ENCODE measurements at regions not wholly inside any gene's neighbourhood (a gene's known extent, or its start where the extent isn't known, plus 50 kb on each side); places are given as distances from the start of the nearest gene placed in this dataset.

- DNase-seq (ENCODE audit: low spot score) = no peak
These were observed 132.6 kb upstream of the ARHGAP5 start for GRCh38 chr14:31944256-31945073.

- DNase-seq (ENCODE audit: low spot score) = no peak
These were observed 132.0 kb upstream of the ARHGAP5 start for GRCh38 chr14:31945074-31945613.

GRCh38 chr14:31945701-31946100, 131.4 kb upstream of the ARHGAP5 start:
- no peak for DNase-seq (ENCODE audit: low spot score)

- DNase-seq (ENCODE audit: low spot score) = no peak
These were observed 130.0 kb upstream of the ARHGAP5 start for GRCh38 chr14:31947076-31947475.

- no peak for DNase-seq (ENCODE audit: low spot score)
These were observed 129.2 kb upstream of the ARHGAP5 start for GRCh38 chr14:31947680-31948595.

GRCh38 chr14:31949709-31950108, 127.4 kb upstream of the ARHGAP5 start:
- DNase-seq (ENCODE audit: low spot score) = no peak

GRCh38 chr14:31950331-31950730, 126.8 kb upstream of the ARHGAP5 start:
- no peak for DNase-seq (ENCODE audit: low spot score)

- peak; percentile 71 for DNase-seq (ENCODE audit: low spot score)
These were observed 126.1 kb upstream of the ARHGAP5 start for GRCh38 chr14:31950764-31951637.

- no peak for DNase-seq (ENCODE audit: low spot score)
These were observed 125.5 kb upstream of the ARHGAP5 start for GRCh38 chr14:31951638-31951964.

GRCh38 chr14:31952573-31952972, 124.5 kb upstream of the ARHGAP5 start:
- no peak for DNase-seq (ENCODE audit: low spot score)

GRCh38 chr14:31953210-31953609, 123.9 kb upstream of the ARHGAP5 start:
- no peak for DNase-seq (ENCODE audit: low spot score)

- no peak for DNase-seq (ENCODE audit: low spot score)
These were observed 122.1 kb upstream of the ARHGAP5 start for GRCh38 chr14:31954991-31955390.

- no peak for DNase-seq (ENCODE audit: low spot score)
These were observed 121.0 kb upstream of the ARHGAP5 start for GRCh38 chr14:31955936-31956579.

- DNase-seq (ENCODE audit: low spot score) = no peak
These were observed 119.5 kb upstream of the ARHGAP5 start for GRCh38 chr14:31957565-31957964.

- DNase-seq (ENCODE audit: low spot score) = no peak
These were observed 117.1 kb upstream of the ARHGAP5 start for GRCh38 chr14:31960039-31960438.

- DNase-seq (ENCODE audit: low spot score) = no peak
These were observed 115.2 kb upstream of the ARHGAP5 start for GRCh38 chr14:31961896-31962295.

- DNase-seq (ENCODE audit: low spot score) = no peak
These were observed 114.2 kb upstream of the ARHGAP5 start for GRCh38 chr14:31962920-31963319.

- DNase-seq (ENCODE audit: low spot score) = no peak
These were observed 113.5 kb upstream of the ARHGAP5 start for GRCh38 chr14:31963587-31963986.

- no peak for DNase-seq (ENCODE audit: low spot score)
These were observed 112.6 kb upstream of the ARHGAP5 start for GRCh38 chr14:31964490-31964889.

GRCh38 chr14:31965071-31965734, 111.9 kb upstream of the ARHGAP5 start:
- DNase-seq (ENCODE audit: low spot score) = no peak

Measured in AG08396 (cell line).